ENCODE measurements at regions not wholly inside any gene's neighbourhood (a gene's known extent, or its start where the extent isn't known, plus 50 kb on each side); places are given as distances from the start of the nearest gene placed in this dataset.

DNA sequence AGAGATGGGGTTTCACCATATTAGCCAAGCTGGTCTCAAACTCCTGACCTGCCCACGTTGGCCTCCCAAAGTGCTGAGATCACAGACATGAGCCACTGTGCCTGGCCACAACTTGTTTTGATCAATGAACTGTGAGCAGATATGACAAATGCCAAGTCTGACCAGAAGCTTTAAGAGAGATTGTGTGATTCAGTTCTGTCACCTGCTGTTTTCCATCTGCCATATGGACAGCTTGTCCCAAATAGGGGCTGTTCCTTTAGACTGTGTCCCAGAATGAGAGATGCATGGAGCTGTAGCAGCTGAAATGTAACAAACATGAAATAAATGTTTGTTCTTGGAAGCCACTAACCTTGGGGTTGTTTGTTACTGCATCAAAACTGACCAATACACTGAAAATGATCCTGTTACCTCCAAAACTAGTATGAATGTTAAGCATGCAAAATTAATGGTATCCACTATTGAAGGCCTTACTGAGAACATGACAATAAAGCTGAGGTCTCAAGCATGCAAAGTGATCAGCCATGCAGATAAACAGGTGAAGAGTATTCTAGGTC, 65.9 kb upstream of the MED13L start:
- CTCF ChIA-PET: no interaction called here
- DNase-seq (no peak), ATAC-seq (ENCODE audit: low read depth) (no peak)
- TF ChIP-seq, protein P1, sequence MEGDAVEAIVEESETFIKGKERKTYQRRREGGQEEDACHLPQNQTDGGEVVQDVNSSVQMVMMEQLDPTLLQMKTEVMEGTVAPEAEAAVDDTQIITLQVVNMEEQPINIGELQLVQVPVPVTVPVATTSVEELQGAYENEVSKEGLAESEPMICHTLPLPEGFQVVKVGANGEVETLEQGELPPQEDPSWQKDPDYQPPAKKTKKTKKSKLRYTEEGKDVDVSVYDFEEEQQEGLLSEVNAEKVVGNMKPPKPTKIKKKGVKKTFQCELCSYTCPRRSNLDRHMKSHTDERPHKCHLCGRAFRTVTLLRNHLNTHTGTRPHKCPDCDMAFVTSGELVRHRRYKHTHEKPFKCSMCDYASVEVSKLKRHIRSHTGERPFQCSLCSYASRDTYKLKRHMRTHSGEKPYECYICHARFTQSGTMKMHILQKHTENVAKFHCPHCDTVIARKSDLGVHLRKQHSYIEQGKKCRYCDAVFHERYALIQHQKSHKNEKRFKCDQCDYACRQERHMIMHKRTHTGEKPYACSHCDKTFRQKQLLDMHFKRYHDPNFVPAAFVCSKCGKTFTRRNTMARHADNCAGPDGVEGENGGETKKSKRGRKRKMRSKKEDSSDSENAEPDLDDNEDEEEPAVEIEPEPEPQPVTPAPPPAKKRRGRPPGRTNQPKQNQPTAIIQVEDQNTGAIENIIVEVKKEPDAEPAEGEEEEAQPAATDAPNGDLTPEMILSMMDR (IDR thresholded peaks at IDR 0.05): no peak
- intact Hi-C loops (cut with micrococcal nuclease): no loop called here
- Mint-ChIP-seq H3K9me3 (peaks cover 3% of the 10 kb centered on the region), H3K4me1 (peaks cover 34% of the 10 kb centered on the region), H3K27ac (no peak overlapping the region), H3K27me3 (no peaks in the 10 kb centered on the region), H3K4me3 (no peak overlapping the region), H3K36me3 (ENCODE audit: low read depth) (no peaks in the 10 kb centered on the region)
- POLR2A ChIA-PET: interaction anchor here (0.6 to 0.7 kb wide), 2 partner anchors 9 to 116 kb away, joined by 3 to 7 read pairs; no protein-coding TSS in a partner anchor

DNA sequence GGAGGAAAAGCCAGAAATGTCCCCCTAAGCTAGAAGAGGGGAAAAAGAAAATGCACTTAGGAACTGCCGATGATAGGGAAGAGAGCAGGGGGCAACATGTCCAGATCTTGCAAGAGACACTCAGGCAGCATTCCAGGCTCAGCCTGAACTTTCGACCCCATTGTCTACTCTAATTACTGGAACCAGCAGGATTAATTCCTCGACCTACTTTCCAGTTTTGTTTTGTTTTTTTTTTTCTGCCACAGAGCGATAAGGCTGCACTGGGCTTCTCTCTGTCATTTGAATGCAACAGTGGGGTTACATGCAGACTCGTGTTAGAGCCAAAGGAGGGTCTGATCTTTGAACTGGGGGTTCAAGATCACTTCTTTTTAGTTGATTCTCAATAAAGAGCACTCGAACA, 68.7 kb upstream of the MED13L start:
- Mint-ChIP-seq H3K4me3 (no peak overlapping the region), H3K27ac (no peak overlapping the region), H3K9me3 (peaks cover 3% of the 10 kb centered on the region), H3K4me1 (peaks cover 11% of the 10 kb centered on the region), H3K36me3 (ENCODE audit: low read depth) (no peaks in the 10 kb centered on the region), H3K27me3 (no peaks in the 10 kb centered on the region)
- intact Hi-C loops (cut with micrococcal nuclease): no loop called here
- DNase-seq (no peak), ATAC-seq (ENCODE audit: low read depth) (no peak)
- ChIA-PET POLR2A (interaction anchor here (0.6 kb wide), 1 partner anchor 14 kb away, joined by 7 read pairs; no protein-coding TSS in a partner anchor), CTCF (no interaction called here)
- TF ChIP-seq, protein P1 (IDR thresholded peaks at IDR 0.05): no peak

DNA sequence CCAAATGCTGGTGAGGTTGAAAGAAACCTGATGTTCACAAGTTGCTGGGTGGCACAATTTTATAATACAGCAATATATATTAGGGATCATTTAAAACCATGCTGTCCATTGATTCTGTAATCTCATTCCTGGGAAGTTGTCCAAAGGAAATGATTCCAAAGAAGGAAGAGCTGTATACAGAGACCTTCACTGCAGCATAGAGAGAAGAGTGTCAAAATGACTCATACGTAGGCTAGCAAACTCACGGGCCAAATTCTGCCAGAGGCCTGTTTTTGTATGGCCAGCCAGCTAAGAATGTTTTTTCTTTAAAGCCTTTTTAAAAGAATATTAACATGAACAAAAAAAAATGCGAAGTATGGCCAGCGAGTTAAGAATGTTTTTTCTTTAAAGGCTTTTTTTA, 69.2 kb upstream of the MED13L start:
- TF ChIP-seq, protein P1 (IDR thresholded peaks at IDR 0.05): no peak
- ATAC-seq (ENCODE audit: low read depth) (no peak), DNase-seq (no peak)
- ChIA-PET POLR2A (interaction anchor here (0.6 to 0.8 kb wide), 2 partner anchors 8 to 13 kb away, joined by 4 to 7 read pairs; no protein-coding TSS in a partner anchor), CTCF (no interaction called here)
- Mint-ChIP-seq H3K36me3 (ENCODE audit: low read depth) (no peaks in the 10 kb centered on the region), H3K9me3 (peaks cover 3% of the 10 kb centered on the region), H3K27me3 (no peaks in the 10 kb centered on the region), H3K4me3 (no peak overlapping the region), H3K4me1 (peaks cover 11% of the 10 kb centered on the region), H3K27ac (no peak overlapping the region)
- intact Hi-C loops (cut with micrococcal nuclease): no loop called here

DNA sequence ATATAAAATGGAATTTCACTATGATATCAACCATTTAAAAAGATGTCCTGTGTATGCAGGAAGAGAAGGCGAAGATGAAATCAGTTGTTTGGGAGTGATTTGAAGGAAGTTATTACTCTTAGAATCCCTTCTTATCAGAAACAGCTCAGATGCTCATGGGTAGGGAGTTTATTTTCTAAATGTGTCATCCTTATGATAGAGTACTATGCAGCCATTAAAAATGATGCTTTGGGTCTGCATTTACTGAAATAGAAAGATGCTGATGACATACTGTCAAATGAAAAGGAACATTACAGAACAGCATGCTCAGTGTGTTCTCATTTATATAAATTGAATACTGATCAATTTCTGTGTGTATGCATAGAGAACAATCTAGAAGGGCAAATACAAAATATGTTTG, 69.8 kb upstream of the MED13L start:
- no peaks in the 10 kb centered on the region for H3K27me3 Mint-ChIP-seq
- no peak overlapping the region for H3K4me3 Mint-ChIP-seq
- TF ChIP-seq, protein P1 (IDR thresholded peaks at IDR 0.05): no peak
- ChIA-PET POLR2A (interaction anchor here (0.8 kb wide), 1 partner anchor 8 kb away, joined by 4 read pairs; no protein-coding TSS in a partner anchor), CTCF (no interaction called here)
- ATAC-seq (ENCODE audit: low read depth): no peak
- peaks cover under 1% of the 10 kb centered on the region for H3K9me3 Mint-ChIP-seq
- H3K27ac Mint-ChIP-seq: no peak overlapping the region
- intact Hi-C loops (cut with micrococcal nuclease): no loop called here
- no peak for DNase-seq
- H3K4me1 Mint-ChIP-seq: peaks cover 11% of the 10 kb centered on the region
- H3K36me3 Mint-ChIP-seq (ENCODE audit: low read depth): no peaks in the 10 kb centered on the region

DNA sequence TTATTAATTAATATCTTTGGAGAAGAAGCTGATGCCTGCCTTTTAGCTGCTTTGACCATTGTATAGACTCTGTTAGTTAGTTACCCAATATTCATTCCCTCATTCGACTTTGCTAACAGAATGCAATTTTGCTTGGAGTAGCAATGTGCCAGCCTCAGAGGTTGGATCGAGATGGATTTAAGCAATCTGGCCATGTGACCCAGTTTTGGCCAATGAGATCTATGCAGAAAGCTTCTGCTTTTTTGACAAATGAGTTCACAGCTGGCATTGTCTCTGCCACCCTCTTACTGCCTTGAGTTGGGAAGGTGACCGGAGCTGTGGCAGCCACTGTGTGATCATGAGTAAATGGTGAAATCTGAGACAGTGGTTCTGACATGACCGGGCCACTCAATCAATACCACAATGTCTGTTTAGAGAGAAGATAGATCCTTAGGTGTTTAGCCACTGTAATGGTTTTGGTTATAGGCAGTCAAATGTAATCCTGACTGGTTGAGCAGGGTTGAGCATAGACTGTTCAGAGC, 74.9 kb upstream of the MED13L start:
- POLR2A ChIA-PET: interaction anchor here (0.7 kb wide), 1 partner anchor 16 kb away, joined by 3 read pairs; no protein-coding TSS in a partner anchor
- ATAC-seq (ENCODE audit: low read depth): no peak
- H3K27me3 Mint-ChIP-seq: no peaks in the 10 kb centered on the region
- intact Hi-C loops (cut with micrococcal nuclease): no loop called here
- no peak overlapping the region for H3K4me3 Mint-ChIP-seq
- TF ChIP-seq, protein P1 (IDR thresholded peaks at IDR 0.05): no peak
- H3K9me3 Mint-ChIP-seq: no peaks in the 10 kb centered on the region
- CTCF ChIA-PET: no interaction called here
- DNase-seq: no peak
- peaks cover 5% of the 10 kb centered on the region for H3K4me1 Mint-ChIP-seq
- no peaks in the 10 kb centered on the region for H3K36me3 Mint-ChIP-seq (ENCODE audit: low read depth)
- H3K27ac Mint-ChIP-seq: no peak overlapping the region

Data from activated B cell treated with CpG ODN at 0.5 μM for 24 hours (primary cell).